GM19395 (cell line): ENCODE measurements at regions not wholly inside any gene's neighbourhood (a gene's known extent, or its start where the extent isn't known, plus 50 kb on each side); places are given as distances from the start of the nearest gene placed in this dataset.

Source experiments
- ATAC-seq: cut with Tn5 transposase; IDR thresholded peaks from one replicate; pipeline ENCODE4 v1.9.1; 2021; ENCODE audit warnings: mild to moderate bottlenecking, moderate library complexity; ENCODE audit not compliant: unreplicated experiment

GRCh38 chr9:25990376-25990775 lies 312.1 kb upstream of the TUSC1 start:
- no peak for ATAC-seq

DNA sequence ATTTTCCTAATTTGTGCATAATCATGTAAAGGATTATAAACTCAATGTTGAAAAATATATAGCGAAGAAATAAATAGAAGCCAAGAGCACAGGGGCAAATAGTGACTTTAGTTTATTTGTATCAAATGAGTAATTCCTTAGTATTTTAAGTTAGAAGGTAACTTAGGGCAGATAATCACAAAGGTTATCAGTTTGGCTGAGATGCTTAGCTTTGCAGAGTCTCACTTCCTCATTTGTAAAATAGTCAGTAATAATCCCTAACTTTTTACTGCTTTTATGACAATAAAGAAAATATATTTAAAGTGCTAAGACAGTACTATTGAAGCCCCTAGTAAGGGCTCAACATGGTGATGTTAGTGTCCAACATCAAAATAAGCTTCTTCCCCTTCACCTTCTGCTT lies 297.4 kb upstream of the TUSC1 start:
- no peak for ATAC-seq

DNA sequence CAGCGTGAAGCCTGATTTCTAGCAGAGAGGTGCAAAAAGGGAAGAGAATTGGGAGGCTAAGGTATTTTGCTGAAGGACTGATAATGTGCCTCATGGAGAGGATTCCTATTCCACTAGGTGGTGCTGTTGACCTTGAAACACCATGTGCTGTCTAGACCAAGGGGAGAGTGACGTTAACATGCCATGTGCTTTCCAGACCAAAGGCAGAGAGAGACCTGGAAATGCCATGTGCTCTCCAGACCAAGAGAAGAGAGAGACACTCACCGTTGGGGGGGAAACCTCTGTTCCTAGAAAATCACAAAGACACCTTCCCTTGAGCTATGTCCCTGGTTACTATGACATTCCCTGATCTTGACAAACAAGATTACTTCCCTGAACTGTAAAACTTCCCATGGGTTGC lies 286.0 kb upstream of the TUSC1 start:
- peak; percentile 80 for ATAC-seq

- ATAC-seq, result no peak
These were observed 281.9 kb upstream of the TUSC1 start for GRCh38 chr9:25960178-25960577.

DNA sequence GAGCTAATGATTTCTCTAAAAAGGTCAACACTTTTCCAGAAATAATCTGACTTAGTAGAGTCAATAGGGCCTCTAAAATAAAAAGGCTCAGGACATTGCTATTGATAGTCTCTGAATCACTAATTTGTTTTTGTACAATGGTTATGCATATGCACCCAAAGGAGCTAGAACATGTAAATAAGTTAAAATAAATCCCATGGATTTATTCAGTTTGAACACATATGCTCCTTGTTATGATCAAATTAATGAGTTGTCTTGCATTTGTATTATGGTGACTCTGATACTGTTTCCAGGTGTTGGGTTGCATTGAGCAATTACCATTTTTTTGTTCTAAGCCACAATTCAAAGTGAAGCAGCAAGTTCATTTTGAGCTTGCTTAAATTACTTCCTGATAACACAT lies 276.0 kb upstream of the TUSC1 start:
- no peak for ATAC-seq

DNA sequence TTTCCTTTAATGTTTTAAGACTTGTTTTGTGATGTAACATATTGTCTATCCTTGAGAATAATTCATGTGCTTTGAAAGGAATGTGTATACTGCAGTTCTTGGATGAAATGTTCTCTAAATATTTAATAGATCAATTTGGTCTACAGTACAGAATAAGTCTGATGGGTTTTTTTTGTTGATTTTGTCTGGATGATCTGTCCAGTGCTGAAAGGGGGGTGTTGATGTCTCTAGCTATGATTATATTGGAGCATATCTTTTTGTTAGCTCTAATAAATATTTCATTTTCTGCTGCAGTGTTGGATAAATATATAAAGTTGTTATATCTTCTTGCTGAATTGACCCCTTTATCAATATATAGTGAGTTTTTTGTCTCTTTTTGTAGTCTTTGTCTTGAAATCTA lies 269.9 kb upstream of the TUSC1 start:
- ATAC-seq, result no peak

GRCh38 chr9:25939126-25939525 lies 260.9 kb upstream of the TUSC1 start:
- ATAC-seq, result no peak

- ATAC-seq, result no peak
These were observed 257.8 kb upstream of the TUSC1 start for GRCh38 chr9:25936031-25936430.

GRCh38 chr9:25935188-25935587 lies 256.9 kb upstream of the TUSC1 start:
- no peak for ATAC-seq

- ATAC-seq, result no peak
These were observed 240.5 kb upstream of the TUSC1 start for GRCh38 chr9:25918761-25919160.

DNA sequence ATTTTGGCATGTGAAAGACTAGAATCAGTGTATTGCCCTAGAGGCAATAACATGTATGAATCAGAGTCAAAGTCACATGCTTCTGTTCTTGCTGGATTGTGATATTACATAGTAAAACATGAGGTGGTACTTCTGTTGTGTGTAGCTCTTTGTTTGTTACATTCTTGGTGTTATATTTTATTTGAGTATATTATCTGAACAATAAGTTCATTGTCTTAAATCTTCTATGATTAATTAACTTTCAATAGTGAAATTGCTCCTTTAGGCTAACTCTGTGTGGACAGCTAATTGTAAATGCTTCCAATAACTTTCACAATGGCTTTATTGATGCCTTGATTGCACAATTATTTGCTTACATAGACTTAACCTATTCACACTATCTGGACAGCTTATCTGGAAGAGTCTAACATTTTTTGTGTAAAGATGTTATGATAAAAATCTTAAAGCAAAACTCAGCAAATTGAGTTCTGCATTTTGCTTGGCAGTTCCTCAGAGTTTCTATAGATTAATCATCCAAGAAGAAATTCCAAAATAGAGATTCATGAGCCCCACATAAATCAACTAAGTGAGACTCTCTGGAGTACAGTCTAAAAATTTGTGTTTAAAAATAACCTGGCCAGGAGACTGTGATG lies 239.6 kb upstream of the TUSC1 start:
- ATAC-seq, result no peak

DNA sequence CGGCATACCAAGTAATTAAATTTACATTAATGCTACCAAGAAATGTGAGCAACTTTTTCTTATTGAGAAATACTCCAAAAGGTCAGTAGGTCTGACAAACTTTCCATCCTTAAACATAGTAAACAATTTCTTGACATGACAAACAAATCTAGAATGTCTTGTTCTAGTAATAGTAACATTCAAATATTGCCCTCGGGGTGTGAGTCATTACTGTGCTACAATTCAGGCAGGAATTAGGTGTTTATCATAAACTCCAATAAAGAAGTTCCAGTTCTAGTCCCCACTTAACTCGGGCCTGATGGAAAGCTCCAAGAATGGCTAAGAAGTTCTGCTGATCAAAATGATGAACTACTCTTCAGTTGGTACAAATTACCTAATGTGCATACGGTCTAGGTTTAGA lies 235.6 kb upstream of the TUSC1 start:
- ATAC-seq, result no peak

- ATAC-seq, result no peak
These were observed 226.5 kb upstream of the TUSC1 start for GRCh38 chr9:25904701-25905100.

- ATAC-seq, result no peak
These were observed 213.3 kb upstream of the TUSC1 start for GRCh38 chr9:25891527-25891926.

DNA sequence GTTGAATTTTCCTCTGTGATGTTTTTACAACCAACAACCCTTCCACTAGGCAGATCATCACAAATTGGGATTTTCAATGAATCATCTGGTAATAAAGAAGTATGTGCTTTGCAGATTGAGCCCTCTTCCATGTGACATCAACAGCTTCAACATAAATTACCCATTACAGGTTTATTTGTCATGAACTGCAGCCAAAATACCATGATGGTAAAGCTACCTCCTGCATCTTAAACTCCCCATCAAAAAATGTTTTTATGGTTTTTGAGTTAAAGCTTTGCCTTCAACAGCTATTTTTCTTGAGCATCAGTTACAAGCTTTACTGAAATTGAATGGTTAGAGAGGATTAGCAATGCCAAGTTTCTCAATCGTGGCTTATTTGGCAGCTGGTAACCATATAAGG lies 211.4 kb upstream of the TUSC1 start:
- ATAC-seq, result no peak

DNA sequence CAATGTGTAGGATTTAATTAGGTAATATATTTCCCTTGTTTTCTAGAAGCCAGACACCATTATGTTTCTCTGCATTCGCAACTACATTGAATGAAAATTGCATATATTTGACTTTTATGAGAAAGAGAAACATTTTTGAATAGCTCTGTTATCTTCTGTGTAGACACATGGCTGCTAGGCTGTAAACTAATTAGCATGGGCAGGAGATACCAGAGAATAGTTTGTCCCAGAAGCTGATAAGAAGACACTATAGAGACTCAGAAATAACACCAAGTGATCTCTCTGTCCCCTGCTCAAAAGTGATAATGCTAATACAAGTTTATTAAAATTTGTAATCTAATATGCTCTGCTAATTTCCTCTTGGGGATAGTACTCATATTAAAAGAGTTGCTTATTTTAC lies 198.0 kb upstream of the TUSC1 start:
- ATAC-seq, result no peak

- ATAC-seq, result no peak
These were observed 186.3 kb upstream of the TUSC1 start for GRCh38 chr9:25864509-25864908.

GRCh38 chr9:25861421-25861820 lies 183.2 kb upstream of the TUSC1 start:
- no peak for ATAC-seq

DNA sequence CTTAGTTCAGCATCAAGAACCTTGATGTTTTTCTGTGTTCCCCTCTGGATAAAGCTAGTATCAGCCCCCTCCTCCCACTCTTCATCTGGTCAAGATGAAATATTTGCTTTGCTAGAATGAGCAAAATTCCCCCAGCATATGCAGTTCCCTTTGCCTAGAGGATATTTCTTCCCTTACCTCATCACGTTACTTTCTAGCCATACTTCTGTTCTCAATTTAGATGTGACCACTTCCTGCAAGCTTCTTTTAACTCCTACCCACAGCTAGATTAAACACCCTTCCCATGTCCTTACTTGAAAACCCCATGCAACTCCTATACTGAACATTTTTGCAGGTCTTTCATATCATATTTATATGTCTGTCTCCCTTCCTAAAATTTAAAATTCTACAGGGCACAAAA lies 178.9 kb upstream of the TUSC1 start:
- ATAC-seq, result no peak

DNA sequence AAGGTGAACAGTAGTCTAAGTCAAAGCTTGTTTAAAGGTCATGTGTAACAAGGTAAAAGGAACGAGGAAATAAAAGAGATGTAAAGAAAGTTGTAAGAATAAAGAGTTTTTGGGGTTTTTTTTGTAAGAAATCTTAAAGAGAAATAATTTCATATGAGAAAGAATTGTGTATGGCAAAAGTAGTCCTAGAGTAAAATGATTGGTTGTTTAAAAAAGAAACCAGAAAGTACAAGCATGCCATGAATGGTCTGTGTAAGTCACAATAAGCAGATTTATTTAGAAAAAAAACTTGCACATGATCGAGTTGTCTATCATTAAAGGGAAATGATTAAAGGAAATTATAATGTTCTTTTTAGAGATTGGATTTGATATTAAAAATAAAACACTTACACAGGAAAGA lies 172.6 kb upstream of the TUSC1 start:
- ATAC-seq, result no peak

DNA sequence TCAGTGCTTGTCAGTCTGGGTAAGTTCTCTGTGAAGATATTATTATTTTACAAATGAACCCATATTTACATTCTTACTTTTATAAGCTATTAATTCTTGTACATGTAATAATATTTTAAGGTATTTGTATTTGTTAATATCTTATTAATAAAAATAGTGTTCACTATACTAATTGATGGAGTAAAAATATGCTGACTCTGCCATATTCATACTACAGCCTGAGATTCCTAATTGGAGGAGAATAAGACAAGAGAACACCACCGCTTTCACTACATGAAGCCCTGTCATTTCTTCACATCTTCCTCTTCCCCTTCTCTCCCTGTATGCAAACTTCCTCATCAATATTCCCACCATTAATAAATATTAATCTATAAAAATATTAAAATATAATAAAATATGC lies 167.6 kb upstream of the TUSC1 start:
- no peak for ATAC-seq

- no peak for ATAC-seq
These were observed 152.1 kb upstream of the TUSC1 start for GRCh38 chr9:25830381-25830780.

DNA sequence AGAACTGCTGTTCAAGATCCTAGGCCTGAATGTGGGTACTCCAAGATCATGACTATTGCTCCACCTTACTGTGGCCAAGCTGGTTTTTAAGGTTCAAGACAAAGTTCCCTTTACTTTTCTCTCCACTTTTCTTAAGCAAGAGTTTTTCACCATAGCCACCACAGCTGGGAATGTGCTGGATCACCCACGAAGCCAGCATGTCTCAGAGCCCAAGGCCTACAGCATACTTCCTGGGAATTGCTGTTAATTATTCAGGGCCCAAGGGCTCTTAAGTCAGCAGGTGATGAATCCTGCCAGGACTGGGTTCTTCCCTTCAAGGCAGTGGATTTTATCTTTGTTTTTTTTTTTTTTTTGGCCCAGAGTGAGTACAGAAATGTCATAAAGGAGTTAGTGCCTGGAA lies 149.4 kb upstream of the TUSC1 start:
- ATAC-seq, result no peak

DNA sequence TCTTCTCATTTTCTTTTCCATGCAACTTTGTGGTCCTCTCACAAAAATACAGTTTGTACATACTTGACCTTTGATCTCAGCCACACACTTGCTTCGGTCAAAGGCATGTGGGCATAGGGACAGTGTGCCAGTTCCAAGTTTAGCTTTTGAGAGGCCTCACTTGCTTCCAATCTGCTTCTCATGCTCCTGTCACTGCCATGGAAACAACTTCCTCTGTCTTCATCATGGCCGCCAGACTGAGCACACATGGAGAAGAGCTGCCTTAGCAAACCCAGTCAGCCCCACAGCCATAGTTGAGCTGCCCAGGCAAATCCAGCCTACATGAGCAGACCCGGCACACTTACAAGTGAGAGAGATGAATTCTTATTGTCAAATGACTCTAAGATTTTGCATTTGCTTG lies 138.2 kb upstream of the TUSC1 start:
- no peak for ATAC-seq
